Vagina (tissue), 2 donors: ENCODE measurements at regions not wholly inside any gene's neighbourhood (a gene's known extent, or its start where the extent isn't known, plus 50 kb on each side); places are given as distances from the start of the nearest gene placed in this dataset. TPM values are rescaled to one million over a fixed set of nuclear protein-coding genes. Genes with fewer than 3 reads are reported as not detected.

Source experiments
- DNase-seq, 2 donors: peaks; one replicate each; pipeline ENCODE4 v3.0.0-alpha.2; 2017; ENCODE audit errors: extremely low spot score in 2 of 2
- H3K27ac ChIP-seq: fragments of 200-600 bp; sonication (generic); one replicate; pipeline ENCODE4 v1.5.1; 2019
- H3K27me3 ChIP-seq: fragments of 200-600 bp; sonication (generic); one replicate; pipeline ENCODE4 v1.5.1; 2019
- H3K36me3 ChIP-seq, 2 donors: fragments of 200-600 bp; sonication (generic); one replicate each; pipeline ENCODE4 v1.5.1; 2017 to 2019
- H3K4me1 ChIP-seq: fragments of 200-600 bp; sonication (generic); one replicate; pipeline ENCODE4 v1.5.1; 2019
- H3K4me3 ChIP-seq, 2 donors: fragments of 200-600 bp; sonication (generic); 1 replicate in 1 of 2; 2 replicates in 1 of 2; pipeline ENCODE4 v1.5.1; 2016 to 2019
- H3K9me3 ChIP-seq: fragments of 200-600 bp; sonication (generic); one replicate; pipeline ENCODE4 v1.5.1; 2019
- CTCF ChIP-seq, 3 experiments: fragments of 450-650 bp in 2 of 3; fragments of 200-600 bp in 1 of 3; sonication (generic) in 1 of 3; IDR thresholded peaks; one replicate each; pipeline ENCODE4 v1.5.1; 2017 to 2019; ENCODE audit warnings: antibody characterized with exemption in 3 of 3, mild to moderate bottlenecking in 2 of 3, moderate library complexity in 2 of 3
- POLR2A ChIP-seq, 2 donors: fragments of 450-650 bp; IDR thresholded peaks; one replicate each; pipeline ENCODE4 v1.6.1; 2017; ENCODE audit warnings: antibody characterized with exemption in 2 of 2, mild to moderate bottlenecking in 2 of 2, moderate library complexity in 2 of 2
- POLR2AphosphoS5 ChIP-seq, 2 donors: sonication (generic); formaldehyde crosslinking; IDR thresholded peaks; one replicate each; pipeline ENCODE4 v1.9.0; 2017; ENCODE audit warnings: antibody characterized with exemption in 2 of 2, mild to moderate bottlenecking in 2 of 2, low read depth in 1 of 2; ENCODE audit not compliant: insufficient read depth in 1 of 2
- intact Hi-C: fragments of 100-400 bp; cut with DNase I; formaldehyde crosslinking; loops from one replicate; pipeline ENCODE4 v1.15.1; 2023
- small RNA-seq: library from RNA; depleted of rRNA; stranded (forward); fragments of <200 nt; gene quantifications from one replicate; pipeline ENCODE3, GENCODE V24; 2016

DNA sequence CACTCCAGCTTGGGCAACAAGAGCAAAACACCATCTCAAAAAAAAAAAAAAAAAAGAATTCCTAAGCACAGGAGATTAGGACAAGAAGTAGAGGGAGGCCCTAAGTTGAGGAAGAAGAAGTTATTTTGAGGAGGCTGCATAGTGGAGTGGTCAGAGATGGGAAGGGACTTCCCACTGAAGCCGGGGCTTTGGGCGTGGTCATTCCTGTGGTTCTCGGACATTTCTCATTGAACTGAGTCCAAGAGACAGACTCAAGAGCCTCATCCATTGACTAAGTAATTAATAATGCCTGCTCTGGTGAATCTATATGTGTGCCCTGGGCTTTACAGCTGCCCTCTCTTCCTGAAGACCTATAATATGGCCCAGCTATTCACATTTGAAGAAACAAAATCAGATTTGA lies 53.2 kb upstream of the FTH1 start:
- H3K36me3 ChIP-seq = no peaks in the 10 kb centered on the region
- peaks cover 7% of the 10 kb centered on the region for H3K4me1 ChIP-seq
- no peak overlapping the region for H3K27ac ChIP-seq
- no peak overlapping the region for H3K4me3 ChIP-seq
- no peaks in the 10 kb centered on the region for H3K27me3 ChIP-seq
- intact Hi-C loops = no loop called here
- peaks cover 4% of the 10 kb centered on the region for H3K9me3 ChIP-seq
- DNase-seq = no peak
- TF ChIP-seq CTCF (IDR thresholded peaks at IDR 0.05) (no peak), POLR2A (IDR thresholded peaks at IDR 0.05) (no peak)

GRCh38 chr11:62018981-62019664 lies 51.7 kb upstream of the FTH1 start:
- TF ChIP-seq CTCF (IDR thresholded peaks at IDR 0.05) (no peak), POLR2AphosphoS5 (IDR thresholded peaks at IDR 0.05; ENCODE audit: insufficient read depth in 1 of 2, low read depth in 1 of 2) (no peak), POLR2A (IDR thresholded peaks at IDR 0.05) (no peak)
- H3K27me3 ChIP-seq = no peaks in the 10 kb centered on the region
- no peak overlapping the region for H3K27ac ChIP-seq

GRCh38 chr11:62017878-62018655 lies 50.6 kb upstream of the FTH1 start:
- Histone ChIP-seq H3K36me3 (no peaks in the 10 kb centered on the region), H3K27ac (no peak overlapping the region)
- DNase-seq = no peak

More at GRCh38 chr11:62018981-62019664, 51.7 kb upstream of the FTH1 start:
- Histone ChIP-seq H3K4me3 (no peak overlapping the region), H3K4me1 (no peaks in the 10 kb centered on the region), H3K9me3 (peaks cover 4% of the 10 kb centered on the region), H3K36me3 (no peaks in the 10 kb centered on the region)
- DNase-seq = no peak
- intact Hi-C loops = no loop called here

More at GRCh38 chr11:62017878-62018655, 50.6 kb upstream of the FTH1 start:
- intact Hi-C loops = no loop called here
- H3K4me3 ChIP-seq = no peak overlapping the region
- no peaks in the 10 kb centered on the region for H3K27me3 ChIP-seq
- peaks cover 4% of the 10 kb centered on the region for H3K9me3 ChIP-seq
- no peak for TF ChIP-seq POLR2A (IDR thresholded peaks at IDR 0.05)
- no peak for TF ChIP-seq CTCF (IDR thresholded peaks at IDR 0.05)
- no peak for TF ChIP-seq POLR2AphosphoS5 (IDR thresholded peaks at IDR 0.05; ENCODE audit: insufficient read depth in 1 of 2, low read depth in 1 of 2)
- no peaks in the 10 kb centered on the region for H3K4me1 ChIP-seq

Small RNA genes lying in the stretch of these regions (small RNA-seq; reads per million reads assigned to genes)
- gene AP003733.2 = not detected
